ENCODE measurements at regions not wholly inside any gene's neighbourhood (a gene's known extent, or its start where the extent isn't known, plus 50 kb on each side); places are given as distances from the start of the nearest gene placed in this dataset.

DNA sequence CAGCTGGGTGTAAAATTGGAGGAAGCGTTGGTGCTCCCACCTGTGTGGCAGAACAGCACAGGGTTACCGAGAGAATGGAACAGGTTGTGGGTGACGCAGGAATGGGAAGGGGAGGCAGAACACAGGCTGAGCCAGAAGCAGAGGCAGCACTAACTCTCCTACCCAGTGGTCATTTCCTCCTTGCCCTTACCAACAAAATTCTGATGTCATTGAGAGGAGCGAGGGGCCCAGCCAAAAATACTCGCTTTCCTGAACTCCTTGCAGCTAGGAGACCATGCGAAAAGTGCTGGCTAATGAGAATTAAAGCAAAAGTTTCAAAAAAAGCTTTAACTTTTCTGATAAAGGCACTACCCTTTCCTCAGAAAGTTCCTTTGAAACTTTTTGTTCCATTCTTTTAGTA is 54.4 kb upstream of the HMGA2 start:
- Histone ChIP-seq H3K4me3 (ENCODE audit: low read depth in 1 of 3, low read length in 3 of 3) (no peak overlapping the region), H3K27me3 (ENCODE audit: control insufficient read depth in 4 of 4, insufficient read depth in 4 of 4, low read length in 3 of 4) (peaks cover 0 to 4% (median 0%) of the 10 kb centered on the region in 4 donors), H3K9me3 (ENCODE audit: control insufficient read depth in 4 of 4, low read length in 3 of 4) (no peaks in the 10 kb centered on the region), H3K27ac (ENCODE audit: low read depth in 1 of 2, low read length in 2 of 2) (no peak overlapping the region), H3K36me3 (ENCODE audit: control insufficient read depth in 4 of 4, insufficient read depth in 3 of 4, low read depth in 1 of 4, low read length in 3 of 4) (no peaks in the 10 kb centered on the region), H3K9ac (ENCODE audit: low read depth in 1 of 2, low read length in 2 of 2) (no peak overlapping the region), H3K4me1 (ENCODE audit: control insufficient read depth in 4 of 4, insufficient read depth in 4 of 4, low read length in 3 of 4) (no peaks in the 10 kb centered on the region)
- 83% methylated on average over 6 of the region's 6 CpGs for WGBS
- DNase-seq (ENCODE audit: low spot score), result no peak
- TF ChIP-seq EGR1 (IDR thresholded peaks at IDR 0.05; ENCODE audit: low read depth in 2 of 2) (no peak), HNF4A (conservative IDR thresholded peaks at IDR 0.05) (no peak), TAF1 (conservative IDR thresholded peaks at IDR 0.05) (no peak), FOXA1 (IDR thresholded peaks at IDR 0.05) (no peak), GABPA (IDR thresholded peaks at IDR 0.05 in 1 of 2, conservative IDR thresholded peaks at IDR 0.05 in 1 of 2) (no peak), RXRA (IDR thresholded peaks at IDR 0.05) (no peak), JUND (IDR thresholded peaks at IDR 0.05) (no peak), YY1 (IDR thresholded peaks at IDR 0.05) (no peak), RAD21 (IDR thresholded peaks at IDR 0.05) (no peak), NR2F2 (IDR thresholded peaks at IDR 0.05) (no peak), HNF4G (IDR thresholded peaks at IDR 0.05) (no peak), SP1 (IDR thresholded peaks at IDR 0.05) (no peak), FOXA2 (IDR thresholded peaks at IDR 0.05) (no peak)
- TF ChIP-seq, protein P1, sequence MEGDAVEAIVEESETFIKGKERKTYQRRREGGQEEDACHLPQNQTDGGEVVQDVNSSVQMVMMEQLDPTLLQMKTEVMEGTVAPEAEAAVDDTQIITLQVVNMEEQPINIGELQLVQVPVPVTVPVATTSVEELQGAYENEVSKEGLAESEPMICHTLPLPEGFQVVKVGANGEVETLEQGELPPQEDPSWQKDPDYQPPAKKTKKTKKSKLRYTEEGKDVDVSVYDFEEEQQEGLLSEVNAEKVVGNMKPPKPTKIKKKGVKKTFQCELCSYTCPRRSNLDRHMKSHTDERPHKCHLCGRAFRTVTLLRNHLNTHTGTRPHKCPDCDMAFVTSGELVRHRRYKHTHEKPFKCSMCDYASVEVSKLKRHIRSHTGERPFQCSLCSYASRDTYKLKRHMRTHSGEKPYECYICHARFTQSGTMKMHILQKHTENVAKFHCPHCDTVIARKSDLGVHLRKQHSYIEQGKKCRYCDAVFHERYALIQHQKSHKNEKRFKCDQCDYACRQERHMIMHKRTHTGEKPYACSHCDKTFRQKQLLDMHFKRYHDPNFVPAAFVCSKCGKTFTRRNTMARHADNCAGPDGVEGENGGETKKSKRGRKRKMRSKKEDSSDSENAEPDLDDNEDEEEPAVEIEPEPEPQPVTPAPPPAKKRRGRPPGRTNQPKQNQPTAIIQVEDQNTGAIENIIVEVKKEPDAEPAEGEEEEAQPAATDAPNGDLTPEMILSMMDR (IDR thresholded peaks at IDR 0.05; ENCODE audit: low read depth, low read length, missing input control), result no peak
- TF ChIP-seq, protein P2, sequence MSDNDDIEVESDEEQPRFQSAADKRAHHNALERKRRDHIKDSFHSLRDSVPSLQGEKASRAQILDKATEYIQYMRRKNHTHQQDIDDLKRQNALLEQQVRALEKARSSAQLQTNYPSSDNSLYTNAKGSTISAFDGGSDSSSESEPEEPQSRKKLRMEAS (IDR thresholded peaks at IDR 0.05), result no peak
- TF ChIP-seq, protein P3, sequence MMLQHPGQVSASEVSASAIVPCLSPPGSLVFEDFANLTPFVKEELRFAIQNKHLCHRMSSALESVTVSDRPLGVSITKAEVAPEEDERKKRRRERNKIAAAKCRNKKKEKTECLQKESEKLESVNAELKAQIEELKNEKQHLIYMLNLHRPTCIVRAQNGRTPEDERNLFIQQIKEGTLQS (IDR thresholded peaks at IDR 0.05), result no peak

Data from liver (tissue), 8 donors.